KOPT-K1 (cell line): ENCODE measurements at regions not wholly inside any gene's neighbourhood (a gene's known extent, or its start where the extent isn't known, plus 50 kb on each side); places are given as distances from the start of the nearest gene placed in this dataset.
"Not testable (repeated sequence)": the region's sequence is repeated elsewhere in the genome, so short reads cannot be mapped to it uniquely, and the experiment has no call there.

Source experiments
- H3K27ac ChIP-seq: fragments of 200-600 bp; sonication (generic); 2 replicates; pipeline ENCODE4 v1.5.1; 2016; ENCODE audit warnings: antibody characterized with exemption, mild to moderate bottlenecking, low read depth, low read length; ENCODE audit not compliant: poor library complexity, severe bottlenecking
- H3K36me3 ChIP-seq: fragments of 200-600 bp; sonication (generic); 2 replicates; pipeline ENCODE4 v1.5.1; 2017; ENCODE audit warnings: antibody characterized with exemption, mild to moderate bottlenecking, low read length, moderate library complexity; ENCODE audit not compliant: insufficient read depth
- H3K9me3 ChIP-seq: fragments of 200-600 bp; sonication (generic); 2 replicates; pipeline ENCODE4 v1.5.1; 2017; ENCODE audit warnings: antibody characterized with exemption, low read length, mild to moderate bottlenecking; ENCODE audit not compliant: insufficient read depth, poor library complexity, severe bottlenecking

- H3K9me3 ChIP-seq, result peaks cover 15% of the 10 kb centered on the region
- no peak overlapping the region for H3K27ac ChIP-seq
- no peaks in the 10 kb centered on the region for H3K36me3 ChIP-seq
Observed at GRCh38 chr13:84129966-84130365, 247.7 kb upstream of the SLITRK1 start.

GRCh38 chr13:84127597-84128128, 245.4 kb upstream of the SLITRK1 start:
- H3K9me3 ChIP-seq, result peaks cover 15% of the 10 kb centered on the region
- no peaks in the 10 kb centered on the region for H3K36me3 ChIP-seq
- H3K27ac ChIP-seq, result no peak overlapping the region

GRCh38 chr13:84126671-84127171, 244.4 kb upstream of the SLITRK1 start:
- H3K9me3 ChIP-seq, result peaks cover 15% of the 10 kb centered on the region
- H3K27ac ChIP-seq, result no peak overlapping the region
- no peaks in the 10 kb centered on the region for H3K36me3 ChIP-seq

GRCh38 chr13:84121456-84121855, 239.2 kb upstream of the SLITRK1 start:
- H3K9me3 ChIP-seq, result peaks cover 4% of the 10 kb centered on the region
- no peaks in the 10 kb centered on the region for H3K36me3 ChIP-seq
- H3K27ac ChIP-seq, result no peak overlapping the region

GRCh38 chr13:84118839-84119409, 236.7 kb upstream of the SLITRK1 start:
- Histone ChIP-seq H3K9me3 (peaks cover 3% of the 10 kb centered on the region), H3K27ac (no peak overlapping the region), H3K36me3 (no peaks in the 10 kb centered on the region)

GRCh38 chr13:84098273-84098672, 216.0 kb upstream of the SLITRK1 start:
- no peak overlapping the region for H3K27ac ChIP-seq
- no peaks in the 10 kb centered on the region for H3K36me3 ChIP-seq
- H3K9me3 ChIP-seq, result no peaks in the 10 kb centered on the region

- H3K27ac ChIP-seq, result no peak overlapping the region
- no peaks in the 10 kb centered on the region for H3K9me3 ChIP-seq
- no peaks in the 10 kb centered on the region for H3K36me3 ChIP-seq
Observed at GRCh38 chr13:84097148-84097547, 214.9 kb upstream of the SLITRK1 start.

- Histone ChIP-seq H3K9me3 (no peaks in the 10 kb centered on the region), H3K36me3 (no peaks in the 10 kb centered on the region), H3K27ac (no peak overlapping the region)
Observed at GRCh38 chr13:84096216-84096615, 213.9 kb upstream of the SLITRK1 start.

GRCh38 chr13:84088996-84089395, 206.7 kb upstream of the SLITRK1 start:
- Histone ChIP-seq H3K27ac (no peak overlapping the region), H3K9me3 (peaks cover 4% of the 10 kb centered on the region), H3K36me3 (no peaks in the 10 kb centered on the region)

- Histone ChIP-seq H3K27ac (no peak overlapping the region), H3K9me3 (peaks cover 4% of the 10 kb centered on the region)
Observed at GRCh38 chr13:84086847-84087162, 204.5 kb upstream of the SLITRK1 start.

GRCh38 chr13:84086098-84086846, 204.0 kb upstream of the SLITRK1 start:
- H3K27ac ChIP-seq, H3K36me3 ChIP-seq, H3K9me3 ChIP-seq: not testable (repeated sequence)

More at GRCh38 chr13:84086847-84087162, 204.5 kb upstream of the SLITRK1 start:
- H3K36me3 ChIP-seq, result no peaks in the 10 kb centered on the region

GRCh38 chr13:84082462-84082861, 200.2 kb upstream of the SLITRK1 start:
- Histone ChIP-seq H3K36me3 (no peaks in the 10 kb centered on the region), H3K9me3 (peaks cover 4% of the 10 kb centered on the region), H3K27ac (no peak overlapping the region)

- peaks cover 4% of the 10 kb centered on the region for H3K9me3 ChIP-seq
- H3K27ac ChIP-seq, result no peak overlapping the region
- no peaks in the 10 kb centered on the region for H3K36me3 ChIP-seq
Observed at GRCh38 chr13:84080748-84081530, 198.7 kb upstream of the SLITRK1 start.

GRCh38 chr13:84077271-84077670, 195.0 kb upstream of the SLITRK1 start:
- no peaks in the 10 kb centered on the region for H3K36me3 ChIP-seq
- H3K27ac ChIP-seq, result no peak overlapping the region
- no peaks in the 10 kb centered on the region for H3K9me3 ChIP-seq

- Histone ChIP-seq H3K36me3 (no peaks in the 10 kb centered on the region), H3K27ac (no peak overlapping the region), H3K9me3 (no peaks in the 10 kb centered on the region)
Observed at GRCh38 chr13:84076280-84076679, 194.0 kb upstream of the SLITRK1 start.
